GM12864 (cell line): ENCODE measurements at regions not wholly inside any gene's neighbourhood (a gene's known extent, or its start where the extent isn't known, plus 50 kb on each side); places are given as distances from the start of the nearest gene placed in this dataset.

ENCODE experiments used
- DNase-seq: peaks from one replicate; pipeline ENCODE4 v3.0.0-alpha.2; 2011; ENCODE audit warnings: low read depth
- H3K4me3 ChIP-seq: 2 replicates; pipeline ENCODE4 v1.5.1; 2011; ENCODE audit warnings: mild to moderate bottlenecking, low read depth, low read length, control low read depth
- TF ChIP-seq, protein P1 (sequence below): IDR thresholded peaks from 2 replicates; pipeline ENCODE4 v1.5.1; 2011; ENCODE audit warnings: low read depth, mild to moderate bottlenecking, moderate library complexity, low read length, control low read depth, inconsistent platforms; ENCODE audit errors: missing control alignments

DNA sequence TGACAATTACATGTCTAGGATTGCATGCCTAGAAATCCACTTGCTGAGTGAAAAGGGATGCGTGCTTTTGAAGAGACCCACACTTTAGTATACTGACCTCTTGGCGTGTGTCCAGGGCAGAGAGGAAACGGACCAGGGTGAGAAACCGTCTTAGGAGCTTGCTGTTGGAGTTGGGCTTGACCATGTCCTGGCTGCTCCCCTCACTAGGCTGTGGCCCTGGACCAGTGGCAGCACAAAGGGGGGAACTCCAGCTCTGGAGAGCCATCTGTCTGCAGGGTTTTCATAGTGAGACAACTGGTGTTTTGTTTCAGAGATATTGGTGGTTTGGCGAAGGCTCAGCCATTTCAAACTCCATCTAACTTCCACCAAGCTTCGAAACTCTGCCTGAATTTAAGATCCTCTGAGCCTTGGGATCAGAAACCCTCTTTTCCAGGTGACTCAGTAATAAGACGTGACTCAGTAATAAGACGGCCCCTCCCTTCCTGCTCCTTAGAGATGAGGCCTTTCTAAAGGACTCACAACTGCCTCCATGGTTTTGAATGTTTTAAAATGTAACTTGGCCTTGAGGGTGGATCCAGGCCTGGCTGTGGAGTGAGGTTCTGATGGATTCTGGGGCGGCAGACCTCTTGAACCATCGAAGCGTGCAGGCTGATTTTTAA, 165.8 kb downstream of the MELK start:
- no peak for DNase-seq
- no peak overlapping the region for H3K4me3 ChIP-seq
- TF ChIP-seq, protein P1, sequence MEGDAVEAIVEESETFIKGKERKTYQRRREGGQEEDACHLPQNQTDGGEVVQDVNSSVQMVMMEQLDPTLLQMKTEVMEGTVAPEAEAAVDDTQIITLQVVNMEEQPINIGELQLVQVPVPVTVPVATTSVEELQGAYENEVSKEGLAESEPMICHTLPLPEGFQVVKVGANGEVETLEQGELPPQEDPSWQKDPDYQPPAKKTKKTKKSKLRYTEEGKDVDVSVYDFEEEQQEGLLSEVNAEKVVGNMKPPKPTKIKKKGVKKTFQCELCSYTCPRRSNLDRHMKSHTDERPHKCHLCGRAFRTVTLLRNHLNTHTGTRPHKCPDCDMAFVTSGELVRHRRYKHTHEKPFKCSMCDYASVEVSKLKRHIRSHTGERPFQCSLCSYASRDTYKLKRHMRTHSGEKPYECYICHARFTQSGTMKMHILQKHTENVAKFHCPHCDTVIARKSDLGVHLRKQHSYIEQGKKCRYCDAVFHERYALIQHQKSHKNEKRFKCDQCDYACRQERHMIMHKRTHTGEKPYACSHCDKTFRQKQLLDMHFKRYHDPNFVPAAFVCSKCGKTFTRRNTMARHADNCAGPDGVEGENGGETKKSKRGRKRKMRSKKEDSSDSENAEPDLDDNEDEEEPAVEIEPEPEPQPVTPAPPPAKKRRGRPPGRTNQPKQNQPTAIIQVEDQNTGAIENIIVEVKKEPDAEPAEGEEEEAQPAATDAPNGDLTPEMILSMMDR, result no peak

DNA sequence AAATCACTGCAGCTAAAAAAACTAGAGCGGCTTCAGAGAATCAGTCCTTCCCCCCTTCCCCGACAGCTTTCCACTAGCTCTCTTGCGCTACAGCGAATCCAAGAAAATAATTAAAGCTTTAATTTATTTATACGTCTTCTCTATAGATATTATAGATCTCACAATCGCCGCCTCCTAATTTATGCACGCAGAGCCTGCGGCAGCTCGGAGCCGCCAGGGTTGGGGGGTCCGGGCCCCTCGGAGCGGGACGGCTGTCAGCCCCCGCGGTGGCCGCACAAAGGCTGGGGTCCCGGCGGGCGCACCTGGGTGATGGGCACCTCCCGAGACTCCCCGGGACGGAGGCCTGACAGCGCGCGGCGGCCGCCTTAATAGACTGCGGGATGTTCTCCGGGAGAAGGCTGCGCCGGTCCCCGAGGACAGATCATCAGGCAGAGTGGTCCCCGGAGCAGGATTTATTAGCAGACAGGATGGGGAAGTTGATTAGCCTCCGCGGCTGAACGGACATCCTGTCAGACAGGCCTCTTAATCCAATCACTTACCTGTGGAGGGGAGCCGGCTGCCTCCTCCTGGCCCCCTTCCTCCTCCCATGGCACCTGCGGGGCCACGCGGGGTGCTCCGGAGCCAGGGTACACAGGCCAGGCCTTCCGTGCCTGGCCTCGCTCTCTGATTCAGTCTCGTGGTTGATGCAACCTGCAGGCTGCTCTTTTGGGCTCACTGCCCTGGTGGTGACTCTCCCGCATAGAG, 166.8 kb downstream of the MELK start:
- H3K4me3 ChIP-seq, result no peak overlapping the region
- DNase-seq, result no peak
- TF ChIP-seq, protein P1, result no peak

DNA sequence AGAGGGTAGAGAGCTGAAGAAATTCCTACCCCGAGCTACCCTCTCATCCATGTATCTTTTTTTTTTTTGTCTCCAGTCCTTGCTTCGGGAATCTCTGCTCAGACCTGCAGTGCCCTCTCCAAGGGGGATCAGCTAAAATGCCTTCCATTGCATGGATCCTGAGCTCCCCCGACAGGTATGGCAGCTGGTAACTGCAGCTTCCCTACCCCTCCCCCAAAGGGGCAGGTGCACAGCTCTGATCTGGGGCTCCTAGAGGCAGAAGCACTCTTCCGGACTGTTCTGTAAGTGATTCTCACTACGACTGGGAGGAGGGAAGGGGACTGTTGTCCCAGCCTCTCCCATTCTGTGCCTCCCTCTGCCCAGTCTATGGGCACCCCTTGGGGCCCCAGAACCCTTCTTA, 169.6 kb downstream of the MELK start:
- no peak overlapping the region for H3K4me3 ChIP-seq
- TF ChIP-seq, protein P1, result no peak
- DNase-seq, result no peak

GRCh38 chr9:36744678-36745077, 172.0 kb downstream of the MELK start:
- no peak overlapping the region for H3K4me3 ChIP-seq
- TF ChIP-seq, protein P1, result no peak
- no peak for DNase-seq

DNA sequence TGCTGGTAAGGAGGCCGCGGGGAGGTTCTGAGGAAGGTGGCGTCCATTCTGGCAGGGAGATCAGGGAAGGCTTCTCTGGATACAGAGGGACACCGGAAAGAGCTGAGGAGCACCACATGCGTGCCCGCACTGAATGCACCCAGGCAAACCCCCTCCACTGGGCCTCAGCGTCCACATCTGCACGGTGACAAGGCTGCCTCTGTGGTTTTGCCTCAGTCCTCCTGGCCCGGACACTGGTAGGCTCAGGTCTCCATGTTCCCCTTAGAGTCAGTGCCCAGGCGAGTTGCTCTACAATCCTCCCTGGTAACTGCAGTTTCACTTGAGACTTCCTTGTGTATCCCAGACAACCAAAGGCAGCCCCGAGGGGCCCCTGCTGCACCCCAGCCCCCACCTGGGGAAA, 173.3 kb downstream of the MELK start:
- TF ChIP-seq, protein P1, result no peak
- H3K4me3 ChIP-seq, result no peak overlapping the region
- DNase-seq, result no peak

DNA sequence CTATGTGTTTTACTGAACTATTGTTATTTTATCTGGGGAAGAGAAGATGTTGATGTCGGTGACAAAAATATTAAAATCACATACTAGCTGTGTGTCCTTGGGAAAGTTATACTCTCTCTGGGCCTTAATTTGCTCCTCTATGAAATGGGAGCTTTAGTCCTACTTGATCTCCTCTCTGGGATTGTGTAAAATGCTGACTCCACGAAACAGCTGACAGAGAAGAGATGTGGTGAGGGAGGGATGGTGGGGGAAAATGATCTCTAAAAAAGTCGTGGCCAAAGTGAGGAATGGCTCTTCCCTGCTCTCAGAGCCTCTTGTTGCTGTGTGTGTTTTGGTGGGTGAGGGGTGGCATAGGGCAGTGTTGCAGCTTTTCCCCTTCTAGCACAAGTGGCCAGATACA, 173.7 kb downstream of the MELK start:
- H3K4me3 ChIP-seq, result no peak overlapping the region
- no peak for DNase-seq
- TF ChIP-seq, protein P1, result no peak

- TF ChIP-seq, protein P1, result no peak
- H3K4me3 ChIP-seq, result no peak overlapping the region
- DNase-seq, result no peak
Observed at GRCh38 chr9:36748322-36748899, 175.7 kb downstream of the MELK start.
